ENCODE measurements at regions not wholly inside any gene's neighbourhood (a gene's known extent, or its start where the extent isn't known, plus 50 kb on each side); places are given as distances from the start of the nearest gene placed in this dataset.

GRCh38 chr2:129325151-129325550 lies 654.3 kb upstream of the RAB6C start:
- TF ChIP-seq FOXA1 (IDR thresholded peaks at IDR 0.05): no peak
- TF ChIP-seq NR2F2 (IDR thresholded peaks at IDR 0.05): no peak
- no peak for TF ChIP-seq CTCF (IDR thresholded peaks at IDR 0.05; ENCODE audit: low read depth, low read length, missing input control)
- no peak for TF ChIP-seq RAD21 (IDR thresholded peaks at IDR 0.05)
- TF ChIP-seq EGR1 (IDR thresholded peaks at IDR 0.05; ENCODE audit: low read depth in 2 of 2): no peak
- TF ChIP-seq ZBTB33 (IDR thresholded peaks at IDR 0.05): no peak
- no peak for TF ChIP-seq ATF3 (IDR thresholded peaks at IDR 0.05)
- no peak for TF ChIP-seq TAF1 (conservative IDR thresholded peaks at IDR 0.05)
- no peak for TF ChIP-seq GABPA (IDR thresholded peaks at IDR 0.05 in 1 of 2, conservative IDR thresholded peaks at IDR 0.05 in 1 of 2)
- no peak for TF ChIP-seq YY1 (IDR thresholded peaks at IDR 0.05)
- TF ChIP-seq JUND (IDR thresholded peaks at IDR 0.05): no peak
- TF ChIP-seq FOXA2 (IDR thresholded peaks at IDR 0.05): no peak
- no peak for TF ChIP-seq RXRA (IDR thresholded peaks at IDR 0.05)
- TF ChIP-seq HNF4A (conservative IDR thresholded peaks at IDR 0.05): no peak
- no peak for TF ChIP-seq SP1 (IDR thresholded peaks at IDR 0.05)
- TF ChIP-seq HNF4G (IDR thresholded peaks at IDR 0.05): no peak
- TF ChIP-seq REST (IDR thresholded peaks at IDR 0.05): no peak
- WGBS: 94% methylated on average over 2 of the region's 2 CpGs
- H3K27ac ChIP-seq (ENCODE audit: low read depth in 1 of 2, low read length in 2 of 2): no peak overlapping the region
- no peak overlapping the region for H3K9ac ChIP-seq (ENCODE audit: low read depth in 1 of 2, low read length in 2 of 2)
- no peak overlapping the region for H3K4me3 ChIP-seq (ENCODE audit: low read depth in 1 of 3, low read length in 3 of 3)
- no peaks in the 10 kb centered on the region for H3K9me3 ChIP-seq (ENCODE audit: control insufficient read depth in 4 of 4, low read length in 3 of 4)
- H3K4me1 ChIP-seq (ENCODE audit: control insufficient read depth in 4 of 4, insufficient read depth in 4 of 4, low read length in 3 of 4): no peaks in the 10 kb centered on the region
- DNase-seq (ENCODE audit: low spot score): no peak
- H3K36me3 ChIP-seq (ENCODE audit: control insufficient read depth in 4 of 4, insufficient read depth in 3 of 4, low read depth in 1 of 4, low read length in 3 of 4): no peaks in the 10 kb centered on the region
- no peaks in the 10 kb centered on the region for H3K27me3 ChIP-seq (ENCODE audit: control insufficient read depth in 4 of 4, insufficient read depth in 4 of 4, low read length in 3 of 4)

- Histone ChIP-seq H3K9ac (ENCODE audit: low read depth in 1 of 2, low read length in 2 of 2) (no peak overlapping the region), H3K4me1 (ENCODE audit: control insufficient read depth in 4 of 4, insufficient read depth in 4 of 4, low read length in 3 of 4) (no peaks in the 10 kb centered on the region), H3K4me3 (ENCODE audit: low read depth in 1 of 3, low read length in 3 of 3) (no peak overlapping the region), H3K27ac (ENCODE audit: low read depth in 1 of 2, low read length in 2 of 2) (no peak overlapping the region), H3K9me3 (ENCODE audit: control insufficient read depth in 4 of 4, low read length in 3 of 4) (no peaks in the 10 kb centered on the region), H3K36me3 (ENCODE audit: control insufficient read depth in 4 of 4, insufficient read depth in 3 of 4, low read depth in 1 of 4, low read length in 3 of 4) (no peaks in the 10 kb centered on the region), H3K27me3 (ENCODE audit: control insufficient read depth in 4 of 4, insufficient read depth in 4 of 4, low read length in 3 of 4) (peaks cover 0 to 2% (median 0%) of the 10 kb centered on the region in 4 donors)
- DNase-seq (ENCODE audit: low spot score): no peak
- 65% methylated on average over 4 of the region's 4 CpGs for WGBS
- TF ChIP-seq CTCF (IDR thresholded peaks at IDR 0.05; ENCODE audit: low read depth, low read length, missing input control) (no peak), NR2F2 (IDR thresholded peaks at IDR 0.05) (no peak), HNF4A (conservative IDR thresholded peaks at IDR 0.05) (no peak), HNF4G (IDR thresholded peaks at IDR 0.05) (no peak), GABPA (IDR thresholded peaks at IDR 0.05 in 1 of 2, conservative IDR thresholded peaks at IDR 0.05 in 1 of 2) (no peak), YY1 (IDR thresholded peaks at IDR 0.05) (no peak), RAD21 (IDR thresholded peaks at IDR 0.05) (no peak), ZBTB33 (IDR thresholded peaks at IDR 0.05) (no peak)
Observed at GRCh38 chr2:129329574-129329973, 649.9 kb upstream of the RAB6C start.

Data from liver (tissue), 8 donors.